ENCODE measurements at regions not wholly inside any gene's neighbourhood (a gene's known extent, or its start where the extent isn't known, plus 50 kb on each side); places are given as distances from the start of the nearest gene placed in this dataset.

GRCh38 chr9:88773627-88774244 lies 217.5 kb upstream of the S1PR3 start:
- TF ChIP-seq CTCF (IDR thresholded peaks at IDR 0.05; ENCODE audit: insufficient read depth, low read length, poor library complexity, severe bottlenecking) (no peak), EZH2phosphoT487 (conservative IDR thresholded peaks at IDR 0.05; ENCODE audit: low read length) (no peak)

Measured in SU-DHL-6 (cell line).